Breast epithelium (tissue), 3 donors: ENCODE measurements at regions not wholly inside any gene's neighbourhood (a gene's known extent, or its start where the extent isn't known, plus 50 kb on each side); places are given as distances from the start of the nearest gene placed in this dataset.

Source experiments
- POLR2A ChIP-seq: fragments of 450-650 bp; IDR thresholded peaks from one replicate; pipeline ENCODE4 v1.6.1; 2016; ENCODE audit warnings: antibody characterized with exemption, mild to moderate bottlenecking, moderate library complexity
- TF ChIP-seq, protein P1 (sequence below), 3 donors: fragments of 450-650 bp; IDR thresholded peaks; one replicate each; pipeline ENCODE4 v1.5.1; 2016 to 2017; ENCODE audit warnings: antibody characterized with exemption in 3 of 3, mild to moderate bottlenecking in 3 of 3, moderate library complexity in 3 of 3

DNA sequence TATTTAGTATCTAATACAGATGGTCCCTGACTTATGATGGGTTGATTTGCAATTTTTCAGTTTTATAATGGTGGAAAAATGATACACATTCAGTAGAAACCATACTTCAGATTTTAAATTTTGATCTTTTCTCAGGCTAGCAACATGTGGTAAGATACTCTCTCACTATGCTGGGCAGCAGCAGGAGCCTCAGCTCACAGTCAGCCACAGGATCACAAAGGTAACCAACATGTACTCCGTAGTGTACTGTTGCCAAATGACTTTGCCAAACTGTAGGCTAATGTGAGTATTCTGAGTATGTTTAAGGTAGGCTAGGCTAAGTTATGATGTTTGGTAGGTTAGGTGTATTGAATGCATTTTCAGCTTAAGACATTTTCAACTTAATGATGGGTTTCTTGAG, 498.6 kb upstream of the DPPA4 start:
- TF ChIP-seq POLR2A = no peak
- TF ChIP-seq, protein P1, sequence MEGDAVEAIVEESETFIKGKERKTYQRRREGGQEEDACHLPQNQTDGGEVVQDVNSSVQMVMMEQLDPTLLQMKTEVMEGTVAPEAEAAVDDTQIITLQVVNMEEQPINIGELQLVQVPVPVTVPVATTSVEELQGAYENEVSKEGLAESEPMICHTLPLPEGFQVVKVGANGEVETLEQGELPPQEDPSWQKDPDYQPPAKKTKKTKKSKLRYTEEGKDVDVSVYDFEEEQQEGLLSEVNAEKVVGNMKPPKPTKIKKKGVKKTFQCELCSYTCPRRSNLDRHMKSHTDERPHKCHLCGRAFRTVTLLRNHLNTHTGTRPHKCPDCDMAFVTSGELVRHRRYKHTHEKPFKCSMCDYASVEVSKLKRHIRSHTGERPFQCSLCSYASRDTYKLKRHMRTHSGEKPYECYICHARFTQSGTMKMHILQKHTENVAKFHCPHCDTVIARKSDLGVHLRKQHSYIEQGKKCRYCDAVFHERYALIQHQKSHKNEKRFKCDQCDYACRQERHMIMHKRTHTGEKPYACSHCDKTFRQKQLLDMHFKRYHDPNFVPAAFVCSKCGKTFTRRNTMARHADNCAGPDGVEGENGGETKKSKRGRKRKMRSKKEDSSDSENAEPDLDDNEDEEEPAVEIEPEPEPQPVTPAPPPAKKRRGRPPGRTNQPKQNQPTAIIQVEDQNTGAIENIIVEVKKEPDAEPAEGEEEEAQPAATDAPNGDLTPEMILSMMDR (IDR thresholded peaks at IDR 0.05) = no peak
